K562 (cell line): ENCODE measurements at regions not wholly inside any gene's neighbourhood (a gene's known extent, or its start where the extent isn't known, plus 50 kb on each side); places are given as distances from the start of the nearest gene placed in this dataset.

Experiments used
- ATAC-seq: fragments of 200-7000 bp; cut with Tn5 transposase; 3 replicates; pipeline ENCODE4 v1.9.1; 2020; ENCODE audit warnings: moderate library complexity
- BruUV-seq: library from RNA; stranded (reverse); fragments of 400-500 nt; replicated peaks from 2 replicates; lab custom pipeline; 2021; lab: Mats Ljungman, UMichigan
- CTCF ChIA-PET: fragments of 300-600 bp; formaldehyde crosslinking; extraction: SDS; loops from one replicate; lab custom pipeline; 2021; ENCODE audit warnings: low intra/inter-chr PET ratio; lab: Yijun Ruan, JAX
- POLR2A ChIA-PET: fragments of 300-600, 350-650 bp; sonication (Branson Sonifier 250); formaldehyde crosslinking; extraction: SDS; loops from one replicate; lab custom pipeline; 2021; ENCODE audit warnings: antibody characterized with exemption, inconsistent platforms; lab: Yijun Ruan, JAX
- DNase-seq, 4 experiments: peaks; one replicate each; pipeline versions ENCODE4 v3.0.0 to v3.0.0-alpha.2; 2011 to 2018; ENCODE audit warnings: low spot score in 3 of 4, mixed read lengths in 3 of 4; ENCODE audit errors: extremely low read depth in 1 of 4
- FAIRE-seq: peaks from 2 replicates; lab custom pipeline; 2011; peaks lifted over from hg19 to GRCh38; lab: Jason Lieb, UNC
- H2AFZ ChIP-seq: 2 replicates; pipeline ENCODE4 v1.6.0; 2011; ENCODE audit warnings: low read depth, low read length, control low read depth, inconsistent platforms
- H3K27ac ChIP-seq: fragments of 200-600 bp; 3 replicates; pipeline ENCODE4 v1.8.0; 2011; ENCODE audit warnings: low read depth, mild to moderate bottlenecking, control low read depth, inconsistent platforms, low read length, moderate library complexity, mixed read lengths; ENCODE audit errors: extremely low read depth
- H3K27me3 ChIP-seq, 2 experiments: fragments of 300-600 bp in 1 of 2; 2 replicates in 1 of 2; 3 replicates in 1 of 2; pipeline versions ENCODE4 v1.6.0 to v1.8.0; 2011; ENCODE audit warnings: inconsistent platforms in 2 of 2, low read length in 2 of 2, mild to moderate bottlenecking in 1 of 2, mixed read lengths in 1 of 2, moderate library complexity in 1 of 2; ENCODE audit not compliant: control insufficient read depth in 2 of 2, insufficient read depth in 2 of 2
- H3K36me3 ChIP-seq: fragments of 300-600 bp; 3 replicates; pipeline ENCODE4 v1.8.0; 2011; ENCODE audit warnings: mild to moderate bottlenecking, low read length, inconsistent platforms; ENCODE audit not compliant: control insufficient read depth, insufficient read depth
- H3K4me1 ChIP-seq, 2 experiments: fragments of 200-600 bp in 1 of 2; replicated peaks in 1 of 2; 2 replicates in 1 of 2; 3 replicates in 1 of 2; pipeline versions ENCODE4 v1.5.1 to v1.8.0; 2011; ENCODE audit warnings: inconsistent platforms in 2 of 2, low read length in 2 of 2, mild to moderate bottlenecking in 1 of 2, mixed read lengths in 1 of 2, moderate library complexity in 1 of 2; ENCODE audit not compliant: control insufficient read depth in 2 of 2, insufficient read depth in 2 of 2
- H3K4me2 ChIP-seq: 2 replicates; pipeline ENCODE4 v1.6.1; 2011; ENCODE audit warnings: low read length, control low read depth, inconsistent platforms, mixed read lengths; ENCODE audit not compliant: insufficient read depth
- H3K4me3 ChIP-seq: fragments of 200-600 bp; sonication (generic), shearing (Covaris generic); 2 replicates; pipeline ENCODE4 v1.5.1; 2016; ENCODE audit warnings: control low read depth, inconsistent platforms
- H3K79me2 ChIP-seq: fragments of 200-600 bp; 3 replicates; pipeline ENCODE4 v1.8.0; 2011; ENCODE audit warnings: low read length, inconsistent platforms; ENCODE audit not compliant: control insufficient read depth, insufficient read depth
- H3K9ac ChIP-seq, 2 experiments: 2 replicates each; pipeline versions ENCODE4 v1.6.0 to v1.6.1; 2011; ENCODE audit warnings: low read depth in 2 of 2, low read length in 2 of 2, control low read depth in 1 of 2, inconsistent platforms in 1 of 2, mild to moderate bottlenecking in 1 of 2, mixed read lengths in 1 of 2; ENCODE audit not compliant: insufficient read depth in 1 of 2
- H3K9me1 ChIP-seq: one replicate; pipeline ENCODE4 v1.6.0; 2011; ENCODE audit warnings: inconsistent platforms, mild to moderate bottlenecking, low read length, moderate library complexity; ENCODE audit not compliant: control insufficient read depth, insufficient read depth
- H3K9me3 ChIP-seq: replicated peaks from 2 replicates; pipeline ENCODE4 v1.5.1; 2011; ENCODE audit warnings: low read depth, low read length, inconsistent platforms; ENCODE audit not compliant: control insufficient read depth, insufficient read depth
- H4K20me1 ChIP-seq: replicated peaks from 2 replicates; pipeline ENCODE4 v1.6.1; 2011; ENCODE audit warnings: low read length, inconsistent platforms, mixed read lengths; ENCODE audit not compliant: control insufficient read depth, insufficient read depth
- ESRRB ChIP-seq: fragments of 250-450 bp; sonication (Bioruptor Pico); IDR thresholded peaks from 2 replicates; pipeline ENCODE4 v1.5.0; 2020; ENCODE audit warnings: mild to moderate bottlenecking, moderate library complexity, borderline replicate concordance
- FOXK2 ChIP-seq, 2 experiments: fragments of 450-650 bp; IDR thresholded peaks in 1 of 2; conservative IDR thresholded peaks in 1 of 2; 2 replicates each; pipeline ENCODE4 v1.6.1; 2016; ENCODE audit warnings: low read depth in 2 of 2, mild to moderate bottlenecking in 1 of 2
- RBM17 ChIP-seq: fragments of 200-400 bp; formaldehyde crosslinking; IDR thresholded peaks from 2 replicates; pipeline ENCODE4 v1.6.1; 2017; ENCODE audit warnings: low read depth, mild to moderate bottlenecking, low read length, borderline replicate concordance
- ZNF551 ChIP-seq: fragments of 250-450 bp; sonication (Bioruptor Pico); IDR thresholded peaks from 2 replicates; pipeline ENCODE4 v1.5.0; 2021; ENCODE audit warnings: mild to moderate bottlenecking, moderate library complexity
- WGBS: fragments of 100-300 bp; shearing (Covaris generic); methylation state at CpG from one replicate; pipeline ENCODE4 v1.1.6; 2016; ENCODE audit warnings: low coverage, mixed read lengths; ENCODE audit not compliant: insufficient coverage; ENCODE audit errors: missing lambda C conversion rate; 5-methylcytosine and 5-hydroxymethylcytosine counted together
- in situ Hi-C: fragments of 300-500 bp; cut with MboI; formaldehyde crosslinking; loops from 4 replicates; pipeline ENCODE4 v1.15.0; 2018; ENCODE audit warnings: inconsistent platforms, mixed read lengths
- intact Hi-C: fragments of 100-400 bp; cut with micrococcal nuclease; formaldehyde crosslinking; loops from 2 replicates; pipeline ENCODE4 v1.14.2; 2022
- TF ChIP-seq, protein P1 (sequence below): fragments of 450-650 bp; IDR thresholded peaks from 2 replicates; pipeline ENCODE4 v1.6.1; 2018; ENCODE audit not compliant: partially characterized antibody
- TF ChIP-seq, protein P2 (sequence below), 2 experiments: fragments of 450-650 bp; conservative IDR thresholded peaks; 2 replicates each; pipeline ENCODE4 v1.6.1; 2017; ENCODE audit warnings: mild to moderate bottlenecking in 2 of 2, moderate library complexity in 2 of 2
- TF ChIP-seq, protein P3 (sequence below): fragments of 250-450 bp; sonication (Bioruptor Pico); IDR thresholded peaks from 2 replicates; pipeline ENCODE4 v1.8.0; 2022; ENCODE audit warnings: inconsistent platforms
- TF ChIP-seq, protein P4 (sequence below): fragments of 250-450 bp; sonication (Bioruptor Pico); IDR thresholded peaks from 2 replicates; pipeline ENCODE4 v1.9.0; 2021; ENCODE audit warnings: mild to moderate bottlenecking, inconsistent platforms
- TF ChIP-seq, protein P5 (sequence below): sonication (generic); formaldehyde crosslinking; IDR thresholded peaks from 2 replicates; pipeline ENCODE4 v1.8.0; 2022; ENCODE audit warnings: missing genetic modification reagents, mild to moderate bottlenecking, borderline replicate concordance

DNA sequence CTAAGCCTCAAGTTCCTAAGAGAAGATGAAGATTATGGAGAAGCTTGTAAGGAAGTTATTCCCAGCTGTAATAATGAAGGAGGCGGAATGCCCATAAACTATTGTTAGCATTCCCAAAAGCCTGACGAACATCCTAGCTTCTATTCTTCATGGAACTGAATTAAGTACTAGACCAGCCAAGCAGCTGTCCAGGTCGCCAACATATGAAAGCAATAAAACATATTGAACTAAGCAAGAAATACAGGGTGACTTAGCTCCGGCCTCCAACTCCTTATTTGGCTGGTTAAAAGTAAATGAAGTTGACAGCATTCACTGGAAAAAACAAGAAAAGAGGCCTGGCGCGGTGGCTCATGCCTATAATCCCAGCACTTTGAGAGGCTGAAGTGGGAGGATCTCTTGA, 174.0 kb upstream of the TPM1 start:
- BruUV-seq, result no TSS peak
- POLR2A ChIA-PET, result interaction anchor here (0.6 kb wide), 2 partner anchors 13 to 209 kb away, joined by 3 read pairs; no protein-coding TSS in a partner anchor
- FAIRE-seq, result no peak
- TF ChIP-seq ZNF551 (CRISPR knock-in tag), result no peak
- TF ChIP-seq, protein P1, sequence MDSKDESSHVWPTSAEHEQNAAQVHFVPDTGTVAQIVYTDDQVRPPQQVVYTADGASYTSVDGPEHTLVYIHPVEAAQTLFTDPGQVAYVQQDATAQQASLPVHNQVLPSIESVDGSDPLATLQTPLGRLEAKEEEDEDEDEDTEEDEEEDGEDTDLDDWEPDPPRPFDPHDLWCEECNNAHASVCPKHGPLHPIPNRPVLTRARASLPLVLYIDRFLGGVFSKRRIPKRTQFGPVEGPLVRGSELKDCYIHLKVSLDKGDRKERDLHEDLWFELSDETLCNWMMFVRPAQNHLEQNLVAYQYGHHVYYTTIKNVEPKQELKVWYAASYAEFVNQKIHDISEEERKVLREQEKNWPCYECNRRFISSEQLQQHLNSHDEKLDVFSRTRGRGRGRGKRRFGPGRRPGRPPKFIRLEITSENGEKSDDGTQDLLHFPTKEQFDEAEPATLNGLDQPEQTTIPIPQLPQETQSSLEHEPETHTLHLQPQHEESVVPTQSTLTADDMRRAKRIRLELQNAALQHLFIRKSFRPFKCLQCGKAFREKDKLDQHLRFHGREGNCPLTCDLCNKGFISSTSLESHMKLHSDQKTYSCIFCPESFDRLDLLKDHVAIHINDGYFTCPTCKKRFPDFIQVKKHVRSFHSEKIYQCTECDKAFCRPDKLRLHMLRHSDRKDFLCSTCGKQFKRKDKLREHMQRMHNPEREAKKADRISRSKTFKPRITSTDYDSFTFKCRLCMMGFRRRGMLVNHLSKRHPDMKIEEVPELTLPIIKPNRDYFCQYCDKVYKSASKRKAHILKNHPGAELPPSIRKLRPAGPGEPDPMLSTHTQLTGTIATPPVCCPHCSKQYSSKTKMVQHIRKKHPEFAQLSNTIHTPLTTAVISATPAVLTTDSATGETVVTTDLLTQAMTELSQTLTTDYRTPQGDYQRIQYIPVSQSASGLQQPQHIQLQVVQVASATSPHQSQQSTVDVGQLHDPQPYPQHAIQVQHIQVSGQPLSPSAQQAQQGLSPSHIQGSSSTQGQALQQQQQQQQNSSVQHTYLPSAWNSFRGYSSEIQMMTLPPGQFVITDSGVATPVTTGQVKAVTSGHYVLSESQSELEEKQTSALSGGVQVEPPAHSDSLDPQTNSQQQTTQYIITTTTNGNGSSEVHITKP, result no peak
- TF ChIP-seq, protein P2, sequence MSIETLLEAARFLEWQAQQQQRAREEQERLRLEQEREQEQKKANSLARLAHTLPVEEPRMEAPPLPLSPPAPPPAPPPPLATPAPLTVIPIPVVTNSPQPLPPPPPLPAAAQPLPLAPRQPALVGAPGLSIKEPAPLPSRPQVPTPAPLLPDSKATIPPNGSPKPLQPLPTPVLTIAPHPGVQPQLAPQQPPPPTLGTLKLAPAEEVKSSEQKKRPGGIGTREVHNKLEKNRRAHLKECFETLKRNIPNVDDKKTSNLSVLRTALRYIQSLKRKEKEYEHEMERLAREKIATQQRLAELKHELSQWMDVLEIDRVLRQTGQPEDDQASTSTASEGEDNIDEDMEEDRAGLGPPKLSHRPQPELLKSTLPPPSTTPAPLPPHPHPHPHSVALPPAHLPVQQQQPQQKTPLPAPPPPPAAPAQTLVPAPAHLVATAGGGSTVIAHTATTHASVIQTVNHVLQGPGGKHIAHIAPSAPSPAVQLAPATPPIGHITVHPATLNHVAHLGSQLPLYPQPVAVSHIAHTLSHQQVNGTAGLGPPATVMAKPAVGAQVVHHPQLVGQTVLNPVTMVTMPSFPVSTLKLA (conservative IDR thresholded peaks at IDR 0.05), result no peak
- no peak for TF ChIP-seq ESRRB
- no peak for TF ChIP-seq RBM17
- TF ChIP-seq FOXK2 (conservative IDR thresholded peaks at IDR 0.05 in 1 of 2, IDR thresholded peaks at IDR 0.05 in 1 of 2; ENCODE audit: low read depth in 2 of 2), result no peak
- TF ChIP-seq, protein P3, sequence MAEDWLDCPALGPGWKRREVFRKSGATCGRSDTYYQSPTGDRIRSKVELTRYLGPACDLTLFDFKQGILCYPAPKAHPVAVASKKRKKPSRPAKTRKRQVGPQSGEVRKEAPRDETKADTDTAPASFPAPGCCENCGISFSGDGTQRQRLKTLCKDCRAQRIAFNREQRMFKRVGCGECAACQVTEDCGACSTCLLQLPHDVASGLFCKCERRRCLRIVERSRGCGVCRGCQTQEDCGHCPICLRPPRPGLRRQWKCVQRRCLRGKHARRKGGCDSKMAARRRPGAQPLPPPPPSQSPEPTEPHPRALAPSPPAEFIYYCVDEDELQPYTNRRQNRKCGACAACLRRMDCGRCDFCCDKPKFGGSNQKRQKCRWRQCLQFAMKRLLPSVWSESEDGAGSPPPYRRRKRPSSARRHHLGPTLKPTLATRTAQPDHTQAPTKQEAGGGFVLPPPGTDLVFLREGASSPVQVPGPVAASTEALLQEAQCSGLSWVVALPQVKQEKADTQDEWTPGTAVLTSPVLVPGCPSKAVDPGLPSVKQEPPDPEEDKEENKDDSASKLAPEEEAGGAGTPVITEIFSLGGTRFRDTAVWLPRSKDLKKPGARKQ, result no peak
- TF ChIP-seq, protein P4, sequence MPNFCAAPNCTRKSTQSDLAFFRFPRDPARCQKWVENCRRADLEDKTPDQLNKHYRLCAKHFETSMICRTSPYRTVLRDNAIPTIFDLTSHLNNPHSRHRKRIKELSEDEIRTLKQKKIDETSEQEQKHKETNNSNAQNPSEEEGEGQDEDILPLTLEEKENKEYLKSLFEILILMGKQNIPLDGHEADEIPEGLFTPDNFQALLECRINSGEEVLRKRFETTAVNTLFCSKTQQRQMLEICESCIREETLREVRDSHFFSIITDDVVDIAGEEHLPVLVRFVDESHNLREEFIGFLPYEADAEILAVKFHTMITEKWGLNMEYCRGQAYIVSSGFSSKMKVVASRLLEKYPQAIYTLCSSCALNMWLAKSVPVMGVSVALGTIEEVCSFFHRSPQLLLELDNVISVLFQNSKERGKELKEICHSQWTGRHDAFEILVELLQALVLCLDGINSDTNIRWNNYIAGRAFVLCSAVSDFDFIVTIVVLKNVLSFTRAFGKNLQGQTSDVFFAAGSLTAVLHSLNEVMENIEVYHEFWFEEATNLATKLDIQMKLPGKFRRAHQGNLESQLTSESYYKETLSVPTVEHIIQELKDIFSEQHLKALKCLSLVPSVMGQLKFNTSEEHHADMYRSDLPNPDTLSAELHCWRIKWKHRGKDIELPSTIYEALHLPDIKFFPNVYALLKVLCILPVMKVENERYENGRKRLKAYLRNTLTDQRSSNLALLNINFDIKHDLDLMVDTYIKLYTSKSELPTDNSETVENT (CRISPR knock-in tag), result no peak
- TF ChIP-seq, protein P5, sequence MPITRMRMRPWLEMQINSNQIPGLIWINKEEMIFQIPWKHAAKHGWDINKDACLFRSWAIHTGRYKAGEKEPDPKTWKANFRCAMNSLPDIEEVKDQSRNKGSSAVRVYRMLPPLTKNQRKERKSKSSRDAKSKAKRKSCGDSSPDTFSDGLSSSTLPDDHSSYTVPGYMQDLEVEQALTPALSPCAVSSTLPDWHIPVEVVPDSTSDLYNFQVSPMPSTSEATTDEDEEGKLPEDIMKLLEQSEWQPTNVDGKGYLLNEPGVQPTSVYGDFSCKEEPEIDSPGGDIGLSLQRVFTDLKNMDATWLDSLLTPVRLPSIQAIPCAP, result no peak

More for the DNA sequence above, 174.0 kb upstream of the TPM1 start:
- Histone ChIP-seq H3K4me3 (no peak overlapping the region), H4K20me1 (no peaks in the 10 kb centered on the region), H3K9me3 (no peaks in the 10 kb centered on the region), H2AFZ (no peak overlapping the region), H3K36me3 (no peaks in the 10 kb centered on the region), H3K4me2 (no peak overlapping the region), H3K79me2 (no peaks in the 10 kb centered on the region), H3K9ac (no peak overlapping the region), H3K9me1 (no peaks in the 10 kb centered on the region), H3K27me3 (peaks cover 5 to 17% of the 10 kb centered on the region in 2 experiments; a peak in 3 of 5 replicates), H3K4me1 (no peaks in the 10 kb centered on the region; a peak in 1 of 5 replicates), H3K27ac (no peak overlapping the region)
- CTCF ChIA-PET, result no interaction called here
- ATAC-seq (no peak), DNase-seq (no peak)
- 4% methylated on average over 6 of the region's 6 CpGs for WGBS
- in situ Hi-C loops, result no loop called here
- intact Hi-C loops, result no loop called here
